ENCODE measurements at regions not wholly inside any gene's neighbourhood (a gene's known extent, or its start where the extent isn't known, plus 50 kb on each side); places are given as distances from the start of the nearest gene placed in this dataset.
"Not testable (repeated sequence)": the region's sequence is repeated elsewhere in the genome, so short reads cannot be mapped to it uniquely, and the experiment has no call there.

DNA sequence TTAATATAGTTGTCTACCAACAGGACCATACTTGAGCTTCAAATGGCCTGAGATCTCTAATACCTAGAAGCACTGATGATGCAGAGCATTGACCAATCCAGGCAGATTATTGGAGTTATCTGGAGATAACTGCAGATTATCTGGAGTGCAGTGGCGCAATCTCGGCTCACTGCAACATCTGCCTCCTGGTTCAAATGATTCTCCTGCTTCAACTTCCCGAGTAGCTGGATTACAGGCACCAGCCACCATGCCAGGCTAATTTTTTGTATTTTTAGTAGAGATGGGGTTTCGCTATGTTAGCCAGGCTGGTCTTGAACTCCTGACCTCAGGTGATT, 1225.4 kb upstream of the ZEB2 start:
- TF ChIP-seq, protein P1, sequence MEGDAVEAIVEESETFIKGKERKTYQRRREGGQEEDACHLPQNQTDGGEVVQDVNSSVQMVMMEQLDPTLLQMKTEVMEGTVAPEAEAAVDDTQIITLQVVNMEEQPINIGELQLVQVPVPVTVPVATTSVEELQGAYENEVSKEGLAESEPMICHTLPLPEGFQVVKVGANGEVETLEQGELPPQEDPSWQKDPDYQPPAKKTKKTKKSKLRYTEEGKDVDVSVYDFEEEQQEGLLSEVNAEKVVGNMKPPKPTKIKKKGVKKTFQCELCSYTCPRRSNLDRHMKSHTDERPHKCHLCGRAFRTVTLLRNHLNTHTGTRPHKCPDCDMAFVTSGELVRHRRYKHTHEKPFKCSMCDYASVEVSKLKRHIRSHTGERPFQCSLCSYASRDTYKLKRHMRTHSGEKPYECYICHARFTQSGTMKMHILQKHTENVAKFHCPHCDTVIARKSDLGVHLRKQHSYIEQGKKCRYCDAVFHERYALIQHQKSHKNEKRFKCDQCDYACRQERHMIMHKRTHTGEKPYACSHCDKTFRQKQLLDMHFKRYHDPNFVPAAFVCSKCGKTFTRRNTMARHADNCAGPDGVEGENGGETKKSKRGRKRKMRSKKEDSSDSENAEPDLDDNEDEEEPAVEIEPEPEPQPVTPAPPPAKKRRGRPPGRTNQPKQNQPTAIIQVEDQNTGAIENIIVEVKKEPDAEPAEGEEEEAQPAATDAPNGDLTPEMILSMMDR (IDR thresholded peaks at IDR 0.05; ENCODE audit: insufficient read depth, low read length): not testable (repeated sequence)
- not testable (repeated sequence) for TF ChIP-seq GABPA (IDR thresholded peaks at IDR 0.05; ENCODE audit: low read depth)
- TF ChIP-seq, protein P2, sequence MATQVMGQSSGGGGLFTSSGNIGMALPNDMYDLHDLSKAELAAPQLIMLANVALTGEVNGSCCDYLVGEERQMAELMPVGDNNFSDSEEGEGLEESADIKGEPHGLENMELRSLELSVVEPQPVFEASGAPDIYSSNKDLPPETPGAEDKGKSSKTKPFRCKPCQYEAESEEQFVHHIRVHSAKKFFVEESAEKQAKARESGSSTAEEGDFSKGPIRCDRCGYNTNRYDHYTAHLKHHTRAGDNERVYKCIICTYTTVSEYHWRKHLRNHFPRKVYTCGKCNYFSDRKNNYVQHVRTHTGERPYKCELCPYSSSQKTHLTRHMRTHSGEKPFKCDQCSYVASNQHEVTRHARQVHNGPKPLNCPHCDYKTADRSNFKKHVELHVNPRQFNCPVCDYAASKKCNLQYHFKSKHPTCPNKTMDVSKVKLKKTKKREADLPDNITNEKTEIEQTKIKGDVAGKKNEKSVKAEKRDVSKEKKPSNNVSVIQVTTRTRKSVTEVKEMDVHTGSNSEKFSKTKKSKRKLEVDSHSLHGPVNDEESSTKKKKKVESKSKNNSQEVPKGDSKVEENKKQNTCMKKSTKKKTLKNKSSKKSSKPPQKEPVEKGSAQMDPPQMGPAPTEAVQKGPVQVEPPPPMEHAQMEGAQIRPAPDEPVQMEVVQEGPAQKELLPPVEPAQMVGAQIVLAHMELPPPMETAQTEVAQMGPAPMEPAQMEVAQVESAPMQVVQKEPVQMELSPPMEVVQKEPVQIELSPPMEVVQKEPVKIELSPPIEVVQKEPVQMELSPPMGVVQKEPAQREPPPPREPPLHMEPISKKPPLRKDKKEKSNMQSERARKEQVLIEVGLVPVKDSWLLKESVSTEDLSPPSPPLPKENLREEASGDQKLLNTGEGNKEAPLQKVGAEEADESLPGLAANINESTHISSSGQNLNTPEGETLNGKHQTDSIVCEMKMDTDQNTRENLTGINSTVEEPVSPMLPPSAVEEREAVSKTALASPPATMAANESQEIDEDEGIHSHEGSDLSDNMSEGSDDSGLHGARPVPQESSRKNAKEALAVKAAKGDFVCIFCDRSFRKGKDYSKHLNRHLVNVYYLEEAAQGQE (IDR thresholded peaks at IDR 0.05; ENCODE audit: insufficient replicate concordance, low read depth): not testable (repeated sequence)

All from HL-60 (cell line).